ENCODE measurements at regions not wholly inside any gene's neighbourhood (a gene's known extent, or its start where the extent isn't known, plus 50 kb on each side); places are given as distances from the start of the nearest gene placed in this dataset.
"Not testable (repeated sequence)": the region's sequence is repeated elsewhere in the genome, so short reads cannot be mapped to it uniquely, and the experiment has no call there.

DNA sequence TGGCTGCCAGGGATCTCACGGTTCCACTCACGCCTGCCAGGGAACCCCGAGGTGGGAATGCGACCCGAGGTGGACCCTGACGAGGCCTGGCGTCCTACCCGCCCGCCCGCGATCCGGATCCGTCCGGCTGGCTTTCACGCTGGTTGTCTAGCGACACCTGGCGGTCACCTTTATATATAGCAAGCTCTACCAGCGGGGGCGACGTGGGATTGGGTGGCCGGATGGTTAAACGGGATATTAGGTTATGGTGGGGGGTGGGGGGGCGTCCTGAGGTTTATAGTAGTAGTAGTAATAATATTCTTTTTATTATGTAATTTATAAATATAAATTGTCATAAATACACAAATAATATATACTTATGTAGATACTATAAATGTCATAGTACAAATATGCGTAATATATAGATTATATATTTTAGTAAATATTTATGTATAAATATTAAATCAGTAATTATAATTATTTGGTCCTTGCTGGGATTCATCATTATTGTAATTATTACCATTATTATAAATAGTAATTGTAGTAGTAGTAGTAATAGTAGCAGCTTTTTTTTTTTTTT lies 136.9 kb downstream of the KCNJ12 start:
- intact Hi-C loops (cut with DNase I) = loop anchor here (5.0 to 10.0 kb wide), 3 partner anchors 56 to 388 kb away; partner anchors contain the start of genes DHRS7B and MAP2K3
- DNase-seq = peak; percentile 11
- Histone ChIP-seq H3K4me1 (peaks cover 5 to 21% (median 6%) of the 10 kb centered on the region in 3 donors), H3K4me3 (peak overlapping the region in 1 of 4 donors; percentile 48), H3K27ac (no peak overlapping the region), H3K36me3 (no peaks in the 10 kb centered on the region), H3K9me3 (no peaks in the 10 kb centered on the region), H3K27me3 (peaks cover 0 to 24% (median 0%) of the 10 kb centered on the region in 4 donors)
- WGBS, 2 donors = 4 to 11% methylated on average over 8 to 21 of the region's 24 CpGs
- TF ChIP-seq POLR2A (IDR thresholded peaks at IDR 0.05) = no peak
- TF ChIP-seq, protein P1, sequence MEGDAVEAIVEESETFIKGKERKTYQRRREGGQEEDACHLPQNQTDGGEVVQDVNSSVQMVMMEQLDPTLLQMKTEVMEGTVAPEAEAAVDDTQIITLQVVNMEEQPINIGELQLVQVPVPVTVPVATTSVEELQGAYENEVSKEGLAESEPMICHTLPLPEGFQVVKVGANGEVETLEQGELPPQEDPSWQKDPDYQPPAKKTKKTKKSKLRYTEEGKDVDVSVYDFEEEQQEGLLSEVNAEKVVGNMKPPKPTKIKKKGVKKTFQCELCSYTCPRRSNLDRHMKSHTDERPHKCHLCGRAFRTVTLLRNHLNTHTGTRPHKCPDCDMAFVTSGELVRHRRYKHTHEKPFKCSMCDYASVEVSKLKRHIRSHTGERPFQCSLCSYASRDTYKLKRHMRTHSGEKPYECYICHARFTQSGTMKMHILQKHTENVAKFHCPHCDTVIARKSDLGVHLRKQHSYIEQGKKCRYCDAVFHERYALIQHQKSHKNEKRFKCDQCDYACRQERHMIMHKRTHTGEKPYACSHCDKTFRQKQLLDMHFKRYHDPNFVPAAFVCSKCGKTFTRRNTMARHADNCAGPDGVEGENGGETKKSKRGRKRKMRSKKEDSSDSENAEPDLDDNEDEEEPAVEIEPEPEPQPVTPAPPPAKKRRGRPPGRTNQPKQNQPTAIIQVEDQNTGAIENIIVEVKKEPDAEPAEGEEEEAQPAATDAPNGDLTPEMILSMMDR (IDR thresholded peaks at IDR 0.05) = peak; percentile 36 to 83 (median 72)

DNA sequence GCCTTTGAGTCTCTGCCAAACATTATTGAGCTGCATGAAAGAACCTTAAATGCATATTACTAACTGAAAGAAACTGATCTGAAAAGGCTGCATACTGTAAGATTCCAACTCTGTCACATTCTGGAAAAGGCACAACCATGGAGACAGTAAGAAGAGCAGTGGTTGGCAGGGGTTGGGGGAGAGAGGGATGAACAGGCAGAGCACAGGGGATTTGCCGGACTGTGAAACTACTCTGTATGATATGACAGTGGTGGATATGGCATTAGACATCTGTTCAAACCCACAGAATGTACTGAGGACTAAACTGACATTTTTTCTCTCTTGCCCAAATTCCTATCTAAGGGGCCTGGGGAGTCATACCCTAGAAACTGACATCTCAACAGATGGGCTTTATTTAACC lies 138.4 kb downstream of the KCNJ12 start:
- H3K4me3 ChIP-seq, H3K9me3 ChIP-seq, H3K36me3 ChIP-seq, H3K27ac ChIP-seq, DNase-seq: not testable (repeated sequence)
- intact Hi-C loops (cut with DNase I) = loop anchor here (5.0 to 10.0 kb wide), 3 partner anchors 57 to 390 kb away; partner anchors contain the start of genes DHRS7B and MAP2K3
- Histone ChIP-seq H3K27me3 (peaks cover 0 to 17% (median 0%) of the 10 kb centered on the region in 4 donors), H3K4me1 (peaks cover 5 to 21% (median 6%) of the 10 kb centered on the region in 3 donors)
- 67 to 73% methylated on average over 1 of the region's 1 CpG for whole genome bisulfite sequencing, 2 donors

DNA sequence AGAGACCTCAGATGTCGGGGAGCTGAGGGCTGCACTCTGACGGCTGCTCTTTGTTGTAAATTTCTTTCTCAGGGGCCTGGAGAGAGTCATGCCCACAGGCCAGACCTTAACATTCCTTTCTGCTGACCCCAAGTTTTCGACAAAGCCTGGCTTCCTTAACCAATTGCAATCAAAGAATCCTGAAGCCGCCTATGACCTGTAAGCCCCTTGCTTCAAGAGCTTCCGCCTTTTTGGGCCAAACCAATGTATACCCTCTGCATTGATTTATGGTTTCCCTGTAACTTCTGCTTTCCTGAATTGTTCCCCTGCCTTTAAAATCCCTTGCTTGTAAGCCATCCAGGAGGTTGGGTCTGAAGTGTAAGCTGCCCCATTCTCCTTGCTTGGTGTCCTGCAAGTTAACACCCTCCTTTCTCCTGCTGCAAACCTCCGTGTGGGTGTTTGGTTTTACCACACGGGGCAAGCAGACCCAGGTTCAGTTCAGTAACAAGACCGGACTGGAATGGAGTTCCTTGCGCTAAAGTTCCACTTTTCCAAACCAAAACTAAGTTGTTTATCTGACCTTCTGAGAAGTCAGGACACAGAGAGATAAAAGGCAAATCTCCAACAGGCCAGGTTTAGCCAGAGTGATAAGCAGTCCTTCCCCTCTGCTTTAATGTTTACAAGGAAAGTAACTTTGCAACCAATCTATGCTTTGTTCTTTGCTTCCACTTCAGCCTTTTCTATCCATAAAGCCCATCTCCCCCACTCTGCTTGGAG lies 141.6 kb downstream of the KCNJ12 start:
- peaks cover 0 to 5% (median 0%) of the 10 kb centered on the region in 4 donors for H3K27me3 ChIP-seq
- WGBS, 2 donors = 54 to 61% methylated on average over 7 to 9 of the region's 9 CpGs
- H3K4me3 ChIP-seq = no peak overlapping the region
- H3K27ac ChIP-seq = no peak overlapping the region
- TF ChIP-seq POLR2A (IDR thresholded peaks at IDR 0.05) = no peak
- TF ChIP-seq, protein P1 (IDR thresholded peaks at IDR 0.05) = no peak
- no peaks in the 10 kb centered on the region for H3K36me3 ChIP-seq
- H3K9me3 ChIP-seq = no peaks in the 10 kb centered on the region
- no peak for DNase-seq
- peaks cover 0 to 4% (median 2%) of the 10 kb centered on the region in 3 donors for H3K4me1 ChIP-seq
- intact Hi-C loops (cut with DNase I) = loop anchor here (10.0 kb wide), 1 partner anchor 393 kb away; the partner anchor contains the start of gene DHRS7B

DNA sequence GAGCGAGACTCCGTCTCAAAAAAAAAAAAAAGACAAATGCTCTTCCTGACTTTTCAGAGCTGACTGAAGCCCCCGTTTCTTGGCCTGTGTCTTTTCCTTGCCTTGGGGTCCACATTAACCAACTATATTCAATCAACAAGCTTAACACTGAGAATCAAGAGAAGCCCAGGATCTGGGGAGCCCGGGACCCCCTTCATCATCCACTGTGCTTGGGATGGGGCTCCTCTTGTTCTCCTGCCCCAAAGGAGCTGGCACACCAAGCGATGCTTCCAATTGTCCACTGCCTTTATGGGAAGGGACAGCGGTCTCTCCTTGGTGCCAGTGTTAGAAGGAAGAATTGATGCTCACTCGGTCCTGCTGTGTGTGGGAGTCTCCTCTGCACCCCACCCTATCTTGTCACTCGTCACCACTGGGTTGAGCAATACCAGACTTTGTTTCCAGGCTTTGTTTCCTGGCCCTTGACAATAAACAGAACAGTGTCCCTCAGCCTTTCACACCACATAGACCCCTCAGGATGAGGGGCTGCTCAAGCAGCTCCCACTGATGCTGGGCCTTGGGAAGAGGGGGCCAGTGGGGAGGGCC lies 146.7 kb downstream of the KCNJ12 start:
- no peak for DNase-seq
- Histone ChIP-seq H3K4me1 (no peaks in the 10 kb centered on the region), H3K4me3 (no peak overlapping the region), H3K9me3 (no peaks in the 10 kb centered on the region), H3K27ac (no peak overlapping the region), H3K36me3 (no peaks in the 10 kb centered on the region), H3K27me3 (peaks cover 0 to 5% (median 0%) of the 10 kb centered on the region in 4 donors)
- intact Hi-C loops (cut with DNase I) = no loop called here
- 78 to 90% methylated on average over 4 to 7 of the region's 8 CpGs for WGBS, 2 donors
- TF ChIP-seq, protein P1 (IDR thresholded peaks at IDR 0.05) = no peak
- TF ChIP-seq POLR2A (IDR thresholded peaks at IDR 0.05) = no peak

DNA sequence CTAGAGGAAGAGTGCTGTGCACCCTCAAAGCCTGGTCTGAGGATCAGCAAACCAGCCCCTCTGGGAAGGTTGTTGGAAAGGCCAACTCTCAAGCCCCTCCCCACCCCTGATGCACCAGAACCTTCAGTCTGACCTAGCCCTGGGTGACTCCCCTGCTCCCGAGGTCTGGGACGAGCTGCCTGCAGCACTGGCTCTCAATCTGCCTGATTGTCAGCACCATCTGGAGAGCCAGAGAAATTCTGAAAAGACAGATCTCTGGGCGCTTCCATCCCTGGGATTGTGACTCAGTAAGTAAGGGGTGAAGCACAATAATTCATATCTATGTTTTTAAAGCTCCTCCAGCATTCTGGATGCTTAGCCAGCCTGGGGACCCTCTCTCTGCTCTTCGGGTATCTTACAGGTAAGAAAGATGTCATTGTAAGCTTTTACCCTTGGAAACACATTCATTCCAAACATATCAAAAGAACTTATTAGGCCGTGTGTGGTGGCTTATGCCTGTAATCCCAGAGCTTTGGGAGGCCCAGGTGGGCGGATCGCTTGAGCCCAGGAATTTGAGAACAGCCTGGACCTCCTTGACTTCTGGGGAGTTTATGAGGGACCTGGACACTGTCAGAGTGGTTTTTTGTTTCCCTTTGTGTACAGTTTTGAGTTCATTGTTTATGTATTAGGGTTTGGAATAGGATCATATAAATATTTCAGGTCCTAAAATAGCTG lies 147.5 kb downstream of the KCNJ12 start:
- intact Hi-C loops (cut with DNase I) = no loop called here
- DNase-seq = no peak
- Histone ChIP-seq H3K4me1 (no peaks in the 10 kb centered on the region), H3K4me3 (no peak overlapping the region), H3K27ac (no peak overlapping the region), H3K27me3 (peaks cover 0 to 5% (median 0%) of the 10 kb centered on the region in 4 donors), H3K36me3 (no peaks in the 10 kb centered on the region), H3K9me3 (no peaks in the 10 kb centered on the region)
- WGBS, 2 donors = 63 to 76% methylated on average over 4 to 5 of the region's 7 CpGs
- TF ChIP-seq POLR2A (IDR thresholded peaks at IDR 0.05) = no peak
- TF ChIP-seq, protein P1 (IDR thresholded peaks at IDR 0.05) = no peak

All from esophagus squamous epithelium (tissue), 5 donors.